Breast epithelium (tissue), 3 donors: ENCODE measurements at regions not wholly inside any gene's neighbourhood (a gene's known extent, or its start where the extent isn't known, plus 50 kb on each side); places are given as distances from the start of the nearest gene placed in this dataset.
"Not testable (repeated sequence)": the region's sequence is repeated elsewhere in the genome, so short reads cannot be mapped to it uniquely, and the experiment has no call there.

Source experiments
- CTCF ChIP-seq, 3 donors: fragments of 450-650 bp; IDR thresholded peaks; one replicate each; pipeline ENCODE4 v1.5.1; 2016 to 2017; ENCODE audit warnings: antibody characterized with exemption in 3 of 3, mild to moderate bottlenecking in 3 of 3, moderate library complexity in 3 of 3
- POLR2A ChIP-seq: fragments of 450-650 bp; IDR thresholded peaks from one replicate; pipeline ENCODE4 v1.6.1; 2016; ENCODE audit warnings: antibody characterized with exemption, mild to moderate bottlenecking, moderate library complexity
- POLR2AphosphoS5 ChIP-seq, 3 donors: sonication (generic); formaldehyde crosslinking; IDR thresholded peaks; one replicate each; pipeline ENCODE4 v1.6.1; 2017; ENCODE audit warnings: antibody characterized with exemption in 3 of 3

GRCh38 chr6:6877792-6878191 lies 230.0 kb upstream of the RREB1 start:
- TF ChIP-seq CTCF (IDR thresholded peaks at IDR 0.05); POLR2A; POLR2AphosphoS5 (IDR thresholded peaks at IDR 0.05): not testable (repeated sequence)
